H1 (cell line): ENCODE measurements at regions not wholly inside any gene's neighbourhood (a gene's known extent, or its start where the extent isn't known, plus 50 kb on each side); places are given as distances from the start of the nearest gene placed in this dataset.

Source experiments
- CTCF ChIA-PET: fragments of 300-600 bp; sonication (Branson Sonifier 250); formaldehyde crosslinking; loops from one replicate; lab custom pipeline; 2021; ENCODE audit not compliant: partially characterized antibody; lab: Charles Lee
- POLR2A ChIA-PET: fragments of 300-600 bp; sonication (Branson Sonifier 250); formaldehyde crosslinking; loops from one replicate; lab custom pipeline; 2021; ENCODE audit warnings: inconsistent platforms; ENCODE audit not compliant: partially characterized antibody; lab: Charles Lee
- DNase-seq, 2 experiments: peaks; one replicate each; pipeline versions ENCODE4 v3.0.0 to v3.0.0-alpha.2; 2010 to 2022; ENCODE audit warnings: low spot score in 2 of 2, low read depth in 1 of 2, mixed read lengths in 1 of 2
- FAIRE-seq: peaks from 2 replicates; lab custom pipeline; 2011; peaks lifted over from hg19 to GRCh38; lab: Jason Lieb, UNC
- H2AFZ ChIP-seq: 2 replicates; pipeline ENCODE4 v1.8.1; 2012; ENCODE audit warnings: low read length, inconsistent platforms
- H2AK5ac ChIP-seq: 2 replicates; pipeline ENCODE4 v1.6.1; 2013; ENCODE audit warnings: low read depth, low read length
- H2BK120ac ChIP-seq: replicated peaks from 2 replicates; pipeline ENCODE3; 2013; ENCODE audit warnings: low read depth, low read length, inconsistent platforms
- H2BK12ac ChIP-seq: 2 replicates; pipeline ENCODE4 v1.6.1; 2013; ENCODE audit warnings: low read depth, low read length
- H2BK15ac ChIP-seq: 2 replicates; pipeline ENCODE4 v1.6.1; 2013; ENCODE audit warnings: low read length
- H2BK20ac ChIP-seq: 2 replicates; pipeline ENCODE4 v1.6.1; 2013; ENCODE audit warnings: low read length
- H2BK5ac ChIP-seq: 2 replicates; pipeline ENCODE4 v1.6.1; 2013; ENCODE audit warnings: low read depth, low read length
- H3K14ac ChIP-seq: 2 replicates; pipeline ENCODE4 v1.6.1; 2013; ENCODE audit warnings: inconsistent platforms; ENCODE audit not compliant: insufficient read length
- H3K18ac ChIP-seq: 2 replicates; pipeline ENCODE4 v1.6.1; 2013; ENCODE audit warnings: low read length; ENCODE audit errors: extremely low read depth
- H3K23ac ChIP-seq: 2 replicates; pipeline ENCODE4 v1.6.1; 2013; ENCODE audit warnings: inconsistent platforms; ENCODE audit not compliant: insufficient read length
- H3K23me2 ChIP-seq: 2 replicates; pipeline ENCODE4 v1.6.1; 2013; ENCODE audit warnings: low read depth, low read length
- H3K27ac ChIP-seq: 2 replicates; pipeline ENCODE4 v1.6.1; 2011; ENCODE audit warnings: low read depth, low read length, inconsistent platforms
- H3K27me3 ChIP-seq, 4 experiments: replicated peaks in 1 of 4; 1 replicate in 1 of 4; 2 replicates in 3 of 4; pipeline versions ENCODE4 v1.6.1 to v1.8.1; 2011 to 2013; ENCODE audit warnings: low read length in 3 of 4, mild to moderate bottlenecking in 3 of 4, inconsistent platforms in 2 of 4, mixed read lengths in 2 of 4, moderate library complexity in 1 of 4; ENCODE audit not compliant: control insufficient read depth in 3 of 4, insufficient read depth in 3 of 4; ENCODE audit errors: extremely low read depth in 1 of 4
- H3K36me3 ChIP-seq, 4 experiments: 2 replicates each; pipeline versions ENCODE4 v1.6.1 to v1.8.1; 2011 to 2013; ENCODE audit warnings: mild to moderate bottlenecking in 4 of 4, low read length in 3 of 4, moderate library complexity in 2 of 4, control low read depth in 1 of 4, inconsistent platforms in 1 of 4; ENCODE audit not compliant: insufficient read depth in 4 of 4, control insufficient read depth in 2 of 4
- H3K4ac ChIP-seq: replicated peaks from 2 replicates; pipeline ENCODE3; 2013; ENCODE audit warnings: low read length, low read depth, mixed read lengths, inconsistent platforms; ENCODE audit not compliant: insufficient read length
- H3K4me1 ChIP-seq, 4 experiments: replicated peaks in 1 of 4; 1 replicate in 1 of 4; 2 replicates in 3 of 4; pipeline versions ENCODE4 v1.6.1 to v1.8.1; 2011 to 2013; ENCODE audit warnings: low read length in 3 of 4, inconsistent platforms in 2 of 4, mixed read lengths in 1 of 4; ENCODE audit not compliant: insufficient read depth in 4 of 4, control insufficient read depth in 3 of 4
- H3K4me2 ChIP-seq, 2 experiments: 2 replicates each; pipeline versions ENCODE4 v1.6.1 to v1.8.1; 2011 to 2013; ENCODE audit warnings: low read depth in 2 of 2, low read length in 2 of 2, control low read depth in 1 of 2, inconsistent platforms in 1 of 2, mild to moderate bottlenecking in 1 of 2; ENCODE audit not compliant: insufficient read depth in 1 of 2
- H3K4me3 ChIP-seq, 4 experiments: fragments of 200-600, 300-600 bp in 1 of 4; sonication (generic), shearing (Covaris generic), sonication (Bioruptor Twin) in 1 of 4; 2 replicates each; pipeline versions ENCODE4 v1.5.1 to v1.8.1; 2011 to 2016; ENCODE audit warnings: low read length in 4 of 4, low read depth in 3 of 4, control low read depth in 2 of 4, inconsistent platforms in 2 of 4, mild to moderate bottlenecking in 2 of 4, mixed read lengths in 1 of 4, moderate library complexity in 1 of 4; ENCODE audit not compliant: insufficient read depth in 2 of 4; ENCODE audit errors: extremely low read depth in 1 of 4
- H3K56ac ChIP-seq: replicated peaks from 2 replicates; pipeline ENCODE3; 2013; ENCODE audit warnings: low read depth, mild to moderate bottlenecking, mixed read lengths, low read length, inconsistent platforms; ENCODE audit not compliant: insufficient read length
- H3K79me1 ChIP-seq: 2 replicates; pipeline ENCODE4 v1.6.1; 2013; ENCODE audit warnings: low read depth, low read length, control low read depth
- H3K79me2 ChIP-seq, 2 experiments: 2 replicates each; pipeline versions ENCODE4 v1.6.1 to v1.8.1; 2012 to 2013; ENCODE audit warnings: low read length in 2 of 2, mild to moderate bottlenecking in 2 of 2, inconsistent platforms in 1 of 2; ENCODE audit not compliant: insufficient read depth in 2 of 2, control insufficient read depth in 1 of 2
- H3K9ac ChIP-seq, 4 experiments: replicated peaks in 1 of 4; 1 replicate in 1 of 4; 2 replicates in 3 of 4; pipeline versions ENCODE4 v1.6.1 to v1.8.1; 2011 to 2013; ENCODE audit warnings: low read depth in 3 of 4, low read length in 3 of 4, control low read depth in 2 of 4, mild to moderate bottlenecking in 2 of 4, moderate library complexity in 2 of 4, inconsistent platforms in 1 of 4; ENCODE audit errors: extremely low read depth in 1 of 4
- H3K9me3 ChIP-seq, 2 experiments: 2 replicates each; pipeline versions ENCODE4 v1.6.1 to v1.8.1; 2012 to 2013; ENCODE audit warnings: mild to moderate bottlenecking in 2 of 2, moderate library complexity in 2 of 2, control low read depth in 1 of 2, inconsistent platforms in 1 of 2, low read depth in 1 of 2, low read length in 1 of 2, mixed read lengths in 1 of 2; ENCODE audit not compliant: insufficient read depth in 2 of 2
- H4K20me1 ChIP-seq, 2 experiments: replicated peaks in 1 of 2; 2 replicates each; pipeline versions ENCODE3 to v1.8.1; 2011 to 2013; ENCODE audit warnings: inconsistent platforms in 2 of 2, low read length in 2 of 2, mild to moderate bottlenecking in 1 of 2; ENCODE audit not compliant: insufficient read depth in 2 of 2, control insufficient read depth in 1 of 2
- H4K5ac ChIP-seq: 2 replicates; pipeline ENCODE4 v1.6.1; 2013; ENCODE audit warnings: low read length, low read depth, mixed read lengths, inconsistent platforms; ENCODE audit not compliant: insufficient read length
- H4K8ac ChIP-seq: 2 replicates; pipeline ENCODE4 v1.8.0; 2013; ENCODE audit warnings: mild to moderate bottlenecking, moderate library complexity, low read length, inconsistent platforms; ENCODE audit not compliant: insufficient read depth; ENCODE audit errors: extremely low read depth
- H4K91ac ChIP-seq: replicated peaks from 2 replicates; pipeline ENCODE3; 2013; ENCODE audit warnings: low read length, mixed read lengths, inconsistent platforms; ENCODE audit not compliant: insufficient read length
- BCL11A ChIP-seq, 2 experiments: IDR thresholded peaks; one replicate each; pipeline ENCODE4 v1.6.1; 2011; ENCODE audit warnings: low read depth in 2 of 2, low read length in 2 of 2, mild to moderate bottlenecking in 2 of 2
- CEBPB ChIP-seq: IDR thresholded peaks from 2 replicates; pipeline ENCODE4 v1.6.1; 2012; ENCODE audit warnings: low read depth, low read length
- WGBS, 2 experiments: shearing (Covaris generic) in 1 of 2; methylation state at CpG; one replicate each; pipeline versions ENCODE4 v1.1.6 to v1.1.7; 2013 to 2015; ENCODE audit warnings: low lambda C conversion rate in 2 of 2, mixed read lengths in 2 of 2, inconsistent platforms in 1 of 2, low coverage in 1 of 2, missing lambda C conversion rate in 1 of 2; ENCODE audit not compliant: insufficient replicate concordance in 2 of 2, insufficient coverage in 1 of 2, insufficient read length in 1 of 2; ENCODE audit errors: extremely low coverage in 1 of 2, missing lambda C conversion rate in 1 of 2; 5-methylcytosine and 5-hydroxymethylcytosine counted together

DNA sequence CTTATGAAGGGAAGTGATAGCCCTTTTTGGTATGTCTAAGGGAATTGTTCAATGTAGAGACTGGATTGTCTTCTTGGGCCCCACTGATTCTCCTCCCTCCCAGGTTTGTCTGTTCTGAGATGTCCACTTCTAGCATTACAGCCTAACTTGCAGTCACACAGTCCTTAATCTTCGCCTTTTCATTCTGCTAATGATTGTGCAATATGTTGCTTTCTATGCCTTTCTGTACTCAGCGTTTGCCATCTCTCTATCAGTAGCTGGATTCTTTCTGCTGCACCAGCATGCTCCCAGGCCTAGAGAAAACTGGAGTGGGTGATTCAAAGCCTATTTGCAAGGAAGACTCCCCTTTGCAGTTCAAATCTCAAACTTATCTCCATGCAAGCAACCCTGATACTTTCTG, 307.5 kb upstream of the DACH1 start:
- Histone ChIP-seq H3K14ac (no peak overlapping the region), H2BK120ac (no peak overlapping the region), H2AK5ac (no peak overlapping the region), H3K9me3 (no peaks in the 10 kb centered on the region), H3K27me3 (no peaks in the 10 kb centered on the region), H3K27ac (no peak overlapping the region), H3K56ac (no peak overlapping the region), H3K4ac (no peak overlapping the region), H3K23ac (no peak overlapping the region), H4K91ac (no peak overlapping the region), H3K4me1 (no peaks in the 10 kb centered on the region), H3K4me3 (no peak overlapping the region), H2BK15ac (no peak overlapping the region), H2BK20ac (no peak overlapping the region), H2BK5ac (no peak overlapping the region), H3K79me1 (no peaks in the 10 kb centered on the region), H4K20me1 (no peaks in the 10 kb centered on the region), H2BK12ac (no peak overlapping the region), H3K4me2 (no peak overlapping the region), H3K9ac (no peak overlapping the region), H4K5ac (no peak overlapping the region), H3K36me3 (no peaks in the 10 kb centered on the region), H2AFZ (0 out of 2 replicates have a peak overlapping the region, but pooled peaks have one; percentile 29), H3K18ac (no peak overlapping the region), H4K8ac (no peak overlapping the region), H3K79me2 (no peaks in the 10 kb centered on the region), H3K23me2 (no peaks in the 10 kb centered on the region)
- no peak for TF ChIP-seq BCL11A (IDR thresholded peaks at IDR 0.05; ENCODE audit: low read depth in 2 of 2, low read length in 2 of 2)
- TF ChIP-seq CEBPB: peak; percentile 64; the same call in 1 of the 2 replicates
- POLR2A ChIA-PET: no interaction called here
- 69% methylated on average over 2 of the region's 2 CpGs; no CpG with 5 or more reads in 1 of the 2 experiments for WGBS, 2 experiments
- FAIRE-seq (no peak), DNase-seq (no peak)
- CTCF ChIA-PET: no interaction called here
